ENCODE measurements at regions not wholly inside any gene's neighbourhood (a gene's known extent, or its start where the extent isn't known, plus 50 kb on each side); places are given as distances from the start of the nearest gene placed in this dataset.

DNA sequence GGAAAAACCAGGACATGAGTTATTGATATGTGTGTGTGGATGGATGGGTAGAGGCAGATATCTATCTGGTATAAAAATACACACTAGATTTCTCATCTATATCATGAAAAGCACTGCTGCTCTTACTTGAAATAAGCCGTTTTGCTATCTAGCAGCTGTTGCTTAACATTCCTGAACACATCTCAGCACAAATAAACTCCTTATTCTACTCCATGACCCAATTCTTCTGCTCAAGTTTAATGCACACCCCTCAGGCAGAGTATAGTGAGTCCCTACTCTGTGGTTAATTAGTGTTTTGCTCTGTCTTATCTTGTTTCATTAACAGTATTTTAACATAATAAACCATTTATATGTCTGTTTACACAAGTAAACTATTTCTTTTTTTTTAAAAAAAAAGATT is 134.2 kb downstream of the CBLN2 start:
- Histone ChIP-seq H3K36me3 (no peaks in the 10 kb centered on the region), H3K27ac (no peak overlapping the region), H3K9me3 (ENCODE audit: low read depth) (no peaks in the 10 kb centered on the region), H3K4me3 (no peak overlapping the region), H3K27me3 (no peaks in the 10 kb centered on the region), H3K4me1 (ENCODE audit: low read depth) (no peaks in the 10 kb centered on the region)
- TF ChIP-seq, protein P1, sequence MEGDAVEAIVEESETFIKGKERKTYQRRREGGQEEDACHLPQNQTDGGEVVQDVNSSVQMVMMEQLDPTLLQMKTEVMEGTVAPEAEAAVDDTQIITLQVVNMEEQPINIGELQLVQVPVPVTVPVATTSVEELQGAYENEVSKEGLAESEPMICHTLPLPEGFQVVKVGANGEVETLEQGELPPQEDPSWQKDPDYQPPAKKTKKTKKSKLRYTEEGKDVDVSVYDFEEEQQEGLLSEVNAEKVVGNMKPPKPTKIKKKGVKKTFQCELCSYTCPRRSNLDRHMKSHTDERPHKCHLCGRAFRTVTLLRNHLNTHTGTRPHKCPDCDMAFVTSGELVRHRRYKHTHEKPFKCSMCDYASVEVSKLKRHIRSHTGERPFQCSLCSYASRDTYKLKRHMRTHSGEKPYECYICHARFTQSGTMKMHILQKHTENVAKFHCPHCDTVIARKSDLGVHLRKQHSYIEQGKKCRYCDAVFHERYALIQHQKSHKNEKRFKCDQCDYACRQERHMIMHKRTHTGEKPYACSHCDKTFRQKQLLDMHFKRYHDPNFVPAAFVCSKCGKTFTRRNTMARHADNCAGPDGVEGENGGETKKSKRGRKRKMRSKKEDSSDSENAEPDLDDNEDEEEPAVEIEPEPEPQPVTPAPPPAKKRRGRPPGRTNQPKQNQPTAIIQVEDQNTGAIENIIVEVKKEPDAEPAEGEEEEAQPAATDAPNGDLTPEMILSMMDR (IDR thresholded peaks at IDR 0.05; ENCODE audit: low read depth, low read length) = no peak
- DNase-seq (ENCODE audit: low read depth in 1 of 2, low spot score in 1 of 2) = no peak

GRCh38 chr18:72407048-72407447 is 137.1 kb downstream of the CBLN2 start:
- Histone ChIP-seq H3K9me3 (ENCODE audit: low read depth) (no peaks in the 10 kb centered on the region), H3K27me3 (no peaks in the 10 kb centered on the region), H3K4me1 (ENCODE audit: low read depth) (no peaks in the 10 kb centered on the region), H3K4me3 (no peak overlapping the region), H3K27ac (no peak overlapping the region), H3K36me3 (no peaks in the 10 kb centered on the region)
- DNase-seq (ENCODE audit: low read depth in 1 of 2, low spot score in 1 of 2) = no peak
- TF ChIP-seq, protein P1 (IDR thresholded peaks at IDR 0.05; ENCODE audit: low read depth, low read length) = no peak

DNA sequence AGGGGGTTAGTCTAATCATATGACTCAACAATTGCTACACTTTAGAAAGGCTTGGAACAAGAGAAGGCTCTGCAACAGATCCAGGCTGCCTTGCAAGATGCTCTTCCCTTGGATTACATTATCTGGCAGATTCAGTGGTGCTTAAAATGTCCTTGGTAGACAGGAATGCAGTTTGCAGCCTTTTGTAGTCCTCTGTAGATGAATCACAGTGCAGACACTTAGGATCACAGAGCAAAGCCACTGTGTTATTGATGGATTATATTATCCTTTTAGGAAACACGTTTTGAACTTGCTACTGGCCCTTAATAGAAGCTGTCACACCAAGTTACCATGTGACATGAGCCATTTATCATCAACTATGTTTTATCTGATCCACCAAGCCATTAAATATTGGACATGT is 152.2 kb downstream of the CBLN2 start:
- no peaks in the 10 kb centered on the region for H3K4me1 ChIP-seq (ENCODE audit: low read depth)
- H3K27me3 ChIP-seq = no peaks in the 10 kb centered on the region
- H3K27ac ChIP-seq = no peak overlapping the region
- no peak for DNase-seq (ENCODE audit: low read depth in 1 of 2, low spot score in 1 of 2)
- H3K4me3 ChIP-seq = no peak overlapping the region
- TF ChIP-seq, protein P1 (IDR thresholded peaks at IDR 0.05; ENCODE audit: low read depth, low read length) = no peak
- no peaks in the 10 kb centered on the region for H3K36me3 ChIP-seq
- no peaks in the 10 kb centered on the region for H3K9me3 ChIP-seq (ENCODE audit: low read depth)

DNA sequence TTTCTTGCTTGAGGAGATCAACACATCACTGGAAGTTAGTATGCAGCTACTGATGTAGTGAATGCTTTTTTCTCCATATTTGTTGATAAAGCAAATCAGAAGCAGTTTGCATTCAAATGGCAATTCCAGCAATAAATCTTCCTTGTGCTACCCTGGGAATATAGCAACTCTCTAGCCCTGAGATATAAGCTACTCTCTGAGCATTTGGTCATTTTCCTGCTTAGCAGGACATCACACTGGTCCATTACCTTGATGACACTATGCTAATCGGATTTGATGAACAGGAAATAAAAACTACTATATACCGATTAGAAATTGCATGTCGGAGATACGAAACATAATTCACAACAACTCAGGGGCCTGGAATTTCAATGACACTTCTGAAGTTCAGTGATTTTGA is 152.7 kb downstream of the CBLN2 start:
- TF ChIP-seq, protein P1 (IDR thresholded peaks at IDR 0.05; ENCODE audit: low read depth, low read length) = no peak
- Histone ChIP-seq H3K36me3 (no peaks in the 10 kb centered on the region), H3K27ac (no peak overlapping the region), H3K4me1 (ENCODE audit: low read depth) (no peaks in the 10 kb centered on the region), H3K9me3 (ENCODE audit: low read depth) (no peaks in the 10 kb centered on the region), H3K4me3 (no peak overlapping the region), H3K27me3 (no peaks in the 10 kb centered on the region)
- no peak for DNase-seq (ENCODE audit: low read depth in 1 of 2, low spot score in 1 of 2)

DNA sequence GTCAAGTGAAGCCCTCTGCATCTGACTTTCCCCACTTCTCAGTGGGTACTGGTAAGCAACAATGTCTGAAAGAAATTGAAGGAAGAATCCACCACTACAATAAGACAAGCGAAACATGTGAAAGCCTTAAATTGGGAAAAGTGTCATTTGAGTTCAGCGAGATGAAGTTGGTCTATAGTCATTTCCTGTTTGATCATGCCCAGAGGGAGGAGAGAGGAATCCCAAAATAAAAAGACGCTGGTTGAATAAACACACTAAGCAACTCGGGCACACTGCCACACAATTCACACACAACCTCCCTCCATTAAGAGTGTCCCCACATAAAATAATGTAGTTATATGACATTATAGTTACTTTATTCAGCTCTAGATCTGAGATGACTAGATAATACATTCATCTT is 166.1 kb downstream of the CBLN2 start:
- TF ChIP-seq, protein P1 (IDR thresholded peaks at IDR 0.05; ENCODE audit: low read depth, low read length) = no peak
- Histone ChIP-seq H3K4me3 (no peak overlapping the region), H3K9me3 (ENCODE audit: low read depth) (no peaks in the 10 kb centered on the region), H3K36me3 (no peaks in the 10 kb centered on the region), H3K27me3 (no peaks in the 10 kb centered on the region), H3K4me1 (ENCODE audit: low read depth) (no peaks in the 10 kb centered on the region), H3K27ac (no peak overlapping the region)
- no peak for DNase-seq (ENCODE audit: low read depth in 1 of 2, low spot score in 1 of 2)

- H3K27me3 ChIP-seq = no peaks in the 10 kb centered on the region
- TF ChIP-seq, protein P1 (IDR thresholded peaks at IDR 0.05; ENCODE audit: low read depth, low read length) = no peak
- no peaks in the 10 kb centered on the region for H3K4me1 ChIP-seq (ENCODE audit: low read depth)
- H3K27ac ChIP-seq = no peak overlapping the region
- H3K36me3 ChIP-seq = no peaks in the 10 kb centered on the region
- H3K9me3 ChIP-seq (ENCODE audit: low read depth) = no peaks in the 10 kb centered on the region
- DNase-seq (ENCODE audit: low read depth in 1 of 2, low spot score in 1 of 2) = no peak
- no peak overlapping the region for H3K4me3 ChIP-seq
These were observed 167.9 kb downstream of the CBLN2 start for GRCh38 chr18:72376256-72376655.

Data from cardiac muscle cell (in vitro differentiated cells and primary cell).